GM12878 (cell line): ENCODE measurements at regions not wholly inside any gene's neighbourhood (a gene's known extent, or its start where the extent isn't known, plus 50 kb on each side); places are given as distances from the start of the nearest gene placed in this dataset.

Source experiments
- ATAC-seq: fragments of 200-7000 bp; cut with Tn5 transposase; 3 replicates; pipeline ENCODE4 v1.9.1; 2020; ENCODE audit warnings: mild to moderate bottlenecking, moderate library complexity
- BruUV-seq: library from RNA; stranded (reverse); fragments of 400-500 nt; replicated peaks from 2 replicates; lab custom pipeline; 2021; lab: Mats Ljungman, UMichigan
- CTCF ChIA-PET: fragments of 300-600 bp; sonication (Branson Sonifier 250); formaldehyde crosslinking; extraction: SDS; loops from one replicate; lab custom pipeline; 2021; ENCODE audit warnings: inconsistent platforms; lab: Yijun Ruan, JAX
- POLR2A ChIA-PET: fragments of 350-600 bp; formaldehyde crosslinking; extraction: SDS; loops from one replicate; lab custom pipeline; 2021; ENCODE audit warnings: inconsistent platforms; lab: Charles Lee
- RAD21 ChIA-PET: fragments of 300-600 bp; sonication (Branson Sonifier 250); formaldehyde crosslinking; loops from one replicate; lab custom pipeline; 2023; ENCODE audit warnings: antibody characterized with exemption; ENCODE audit not compliant: unreplicated experiment; lab: Charles Lee
- SMC1A ChIA-PET: fragments of 300-600 bp; sonication (Branson Sonifier 250); formaldehyde crosslinking; loops from one replicate; lab custom pipeline; 2023; ENCODE audit not compliant: unreplicated experiment, uncharacterized antibody; lab: Charles Lee
- DNase-seq: peaks from one replicate; pipeline ENCODE4 v3.0.0-alpha.2; 2011; ENCODE audit warnings: low read depth, low spot score
- FAIRE-seq: peaks from 3 replicates; lab custom pipeline; 2011; peaks lifted over from hg19 to GRCh38; lab: Jason Lieb, UNC
- H2AFZ ChIP-seq: 2 replicates; pipeline ENCODE4 v1.6.0; 2011; ENCODE audit warnings: low read depth, low read length, control low read depth; ENCODE audit not compliant: control insufficient read depth
- H3K27ac ChIP-seq: 2 replicates; pipeline ENCODE4 v1.5.1; 2011; ENCODE audit warnings: control low read depth; ENCODE audit not compliant: control insufficient read depth, insufficient read depth
- H3K27me3 ChIP-seq, 2 experiments: replicated peaks in 1 of 2; 2 replicates each; pipeline versions ENCODE4 v1.6.0 to v1.6.1; 2011; ENCODE audit warnings: low read length in 1 of 2; ENCODE audit not compliant: control insufficient read depth in 2 of 2, insufficient read depth in 2 of 2
- H3K36me3 ChIP-seq, 2 experiments: 2 replicates each; pipeline ENCODE4 v1.5.1; 2011; ENCODE audit warnings: low read length in 1 of 2; ENCODE audit not compliant: control insufficient read depth in 2 of 2, insufficient read depth in 2 of 2
- H3K4me1 ChIP-seq: 2 replicates; pipeline ENCODE4 v1.6.1; 2011; ENCODE audit warnings: mild to moderate bottlenecking, low read length, moderate library complexity, mixed read lengths; ENCODE audit not compliant: control insufficient read depth, insufficient read depth
- H3K4me2 ChIP-seq: 2 replicates; pipeline ENCODE4 v1.6.0; 2011; ENCODE audit warnings: control low read depth; ENCODE audit not compliant: control insufficient read depth, insufficient read depth
- H3K4me3 ChIP-seq: fragments of 200-600 bp; sonication (generic); 2 replicates; pipeline ENCODE4 v1.5.1; 2016
- H3K79me2 ChIP-seq: 2 replicates; pipeline ENCODE4 v1.6.0; 2011; ENCODE audit warnings: low read length; ENCODE audit not compliant: control insufficient read depth, insufficient read depth
- H3K9ac ChIP-seq: 2 replicates; pipeline ENCODE4 v1.8.0; 2011; ENCODE audit warnings: low read length, control low read depth, mixed read lengths; ENCODE audit not compliant: control insufficient read depth, insufficient read depth
- H3K9me3 ChIP-seq: replicated peaks from 3 replicates; pipeline ENCODE4 v1.5.1; 2011; ENCODE audit warnings: mild to moderate bottlenecking, low read length; ENCODE audit not compliant: control insufficient read depth, insufficient read depth
- H4K20me1 ChIP-seq: 2 replicates; pipeline ENCODE4 v1.6.0; 2011; ENCODE audit not compliant: control insufficient read depth, insufficient read depth
- BMI1 ChIP-seq: fragments of 450-650 bp; IDR thresholded peaks from 2 replicates; pipeline ENCODE4 v1.6.1; 2016; ENCODE audit warnings: mild to moderate bottlenecking, moderate library complexity, borderline replicate concordance
- DPF2 ChIP-seq: fragments of 450-650 bp; IDR thresholded peaks from 2 replicates; pipeline ENCODE4 v1.6.1; 2017; ENCODE audit warnings: mild to moderate bottlenecking
- GABPA ChIP-seq: IDR thresholded peaks from 2 replicates; pipeline ENCODE4 v1.6.1; 2014; ENCODE audit warnings: antibody characterized with exemption, low read depth, mild to moderate bottlenecking, inconsistent platforms
- POU2F2 ChIP-seq: IDR thresholded peaks from 3 replicates; pipeline ENCODE4 v1.6.1; 2011; ENCODE audit warnings: low read depth, mild to moderate bottlenecking, low read length, borderline replicate concordance
- RFX5 ChIP-seq: IDR thresholded peaks from 2 replicates; pipeline ENCODE4 v1.6.1; 2011; ENCODE audit warnings: low read depth, low read length, improper control_type of control experiment
- TCF7 ChIP-seq: IDR thresholded peaks from 2 replicates; pipeline ENCODE4 v1.6.1; 2014; ENCODE audit warnings: antibody characterized with exemption, borderline replicate concordance
- WGBS: methylation state at CpG from one replicate; pipeline ENCODE4 v1.1.6; 2016; ENCODE audit warnings: low lambda C conversion rate; ENCODE audit not compliant: insufficient replicate concordance, insufficient coverage; ENCODE audit errors: missing lambda C conversion rate; 5-methylcytosine and 5-hydroxymethylcytosine counted together
- in situ Hi-C: fragments of 300-500 bp; cut with MboI; formaldehyde crosslinking; loops from 9 replicates; pipeline ENCODE4 v1.14.3; 2018; ENCODE audit warnings: mixed read lengths
- intact Hi-C: fragments of 100-400 bp; cut with micrococcal nuclease; formaldehyde crosslinking; loops from one replicate; pipeline ENCODE4 v1.14.2; 2022; ENCODE audit not compliant: unreplicated experiment
- TF ChIP-seq, protein P1 (sequence below): fragments of 450-650 bp; IDR thresholded peaks from 2 replicates; pipeline ENCODE4 v1.6.1; 2014; ENCODE audit warnings: mild to moderate bottlenecking
- TF ChIP-seq, protein P2 (sequence below): fragments of 450-650 bp; IDR thresholded peaks from 2 replicates; pipeline ENCODE4 v1.6.1; 2017; ENCODE audit warnings: mild to moderate bottlenecking
- TF ChIP-seq, protein P3 (sequence below): fragments of 450-650 bp; IDR thresholded peaks from 2 replicates; pipeline ENCODE4 v1.6.1; 2017; ENCODE audit warnings: borderline replicate concordance

DNA sequence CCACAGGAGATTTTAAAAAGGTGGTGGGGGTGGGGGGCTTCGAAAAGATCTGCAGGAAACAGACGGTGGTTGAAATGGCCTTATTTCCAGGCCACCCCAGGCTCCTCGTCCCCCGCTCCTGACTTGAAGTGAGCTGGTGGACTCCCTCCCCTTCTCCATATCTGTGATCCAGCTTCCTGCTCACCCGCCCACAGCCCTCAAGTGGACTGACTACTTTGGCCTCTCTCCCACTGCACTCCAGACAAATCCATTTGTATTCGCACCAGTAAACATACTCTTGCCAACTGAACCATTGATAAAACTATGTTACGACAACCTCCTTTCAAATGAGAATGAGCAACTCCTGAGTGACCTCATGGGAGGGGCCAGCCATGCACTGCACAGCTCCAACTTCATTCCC lies 259.5 kb downstream of the COL4A1 start (continued):
- TF ChIP-seq, protein P1, sequence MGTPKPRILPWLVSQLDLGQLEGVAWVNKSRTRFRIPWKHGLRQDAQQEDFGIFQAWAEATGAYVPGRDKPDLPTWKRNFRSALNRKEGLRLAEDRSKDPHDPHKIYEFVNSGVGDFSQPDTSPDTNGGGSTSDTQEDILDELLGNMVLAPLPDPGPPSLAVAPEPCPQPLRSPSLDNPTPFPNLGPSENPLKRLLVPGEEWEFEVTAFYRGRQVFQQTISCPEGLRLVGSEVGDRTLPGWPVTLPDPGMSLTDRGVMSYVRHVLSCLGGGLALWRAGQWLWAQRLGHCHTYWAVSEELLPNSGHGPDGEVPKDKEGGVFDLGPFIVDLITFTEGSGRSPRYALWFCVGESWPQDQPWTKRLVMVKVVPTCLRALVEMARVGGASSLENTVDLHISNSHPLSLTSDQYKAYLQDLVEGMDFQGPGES = no peak
- no peak for TF ChIP-seq BMI1

DNA sequence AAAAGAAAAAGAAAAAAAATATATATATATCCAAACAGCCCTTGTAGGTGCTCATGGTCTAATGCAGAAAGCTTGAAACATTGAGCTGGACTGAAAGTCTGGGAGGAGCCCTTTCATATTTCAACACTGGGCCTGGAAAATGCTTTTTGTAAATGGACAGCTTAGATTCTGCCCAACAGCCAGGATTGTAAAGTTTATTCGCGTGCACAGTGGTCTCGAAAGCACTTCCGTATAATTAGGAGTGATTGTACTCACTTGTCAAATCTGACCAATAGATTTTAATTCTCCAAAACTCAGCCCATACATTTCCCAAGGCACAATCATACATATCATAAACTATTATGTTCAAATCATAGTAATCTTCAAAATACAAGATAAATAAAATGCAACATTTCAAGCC lies 260.1 kb downstream of the COL4A1 start:
- SMC1A ChIA-PET = no interaction called here
- CTCF ChIA-PET = no interaction called here
- in situ Hi-C loops = no loop called here
- no TSS peak for BruUV-seq
- Histone ChIP-seq H2AFZ (no peak overlapping the region), H3K9me3 (no peaks in the 10 kb centered on the region), H3K4me2 (no peak overlapping the region), H3K27ac (no peak overlapping the region), H4K20me1 (no peaks in the 10 kb centered on the region), H3K4me3 (no peak overlapping the region), H3K4me1 (no peaks in the 10 kb centered on the region), H3K9ac (no peak overlapping the region), H3K79me2 (no peaks in the 10 kb centered on the region), H3K36me3 (no peaks in the 10 kb centered on the region), H3K27me3 (no peaks in the 10 kb centered on the region)
- POLR2A ChIA-PET = no interaction called here
- TF ChIP-seq, protein P2, sequence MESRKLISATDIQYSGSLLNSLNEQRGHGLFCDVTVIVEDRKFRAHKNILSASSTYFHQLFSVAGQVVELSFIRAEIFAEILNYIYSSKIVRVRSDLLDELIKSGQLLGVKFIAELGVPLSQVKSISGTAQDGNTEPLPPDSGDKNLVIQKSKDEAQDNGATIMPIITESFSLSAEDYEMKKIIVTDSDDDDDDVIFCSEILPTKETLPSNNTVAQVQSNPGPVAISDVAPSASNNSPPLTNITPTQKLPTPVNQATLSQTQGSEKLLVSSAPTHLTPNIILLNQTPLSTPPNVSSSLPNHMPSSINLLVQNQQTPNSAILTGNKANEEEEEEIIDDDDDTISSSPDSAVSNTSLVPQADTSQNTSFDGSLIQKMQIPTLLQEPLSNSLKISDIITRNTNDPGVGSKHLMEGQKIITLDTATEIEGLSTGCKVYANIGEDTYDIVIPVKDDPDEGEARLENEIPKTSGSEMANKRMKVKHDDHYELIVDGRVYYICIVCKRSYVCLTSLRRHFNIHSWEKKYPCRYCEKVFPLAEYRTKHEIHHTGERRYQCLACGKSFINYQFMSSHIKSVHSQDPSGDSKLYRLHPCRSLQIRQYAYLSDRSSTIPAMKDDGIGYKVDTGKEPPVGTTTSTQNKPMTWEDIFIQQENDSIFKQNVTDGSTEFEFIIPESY = no peak
- TF ChIP-seq POU2F2 (no peak), RFX5 (no peak), GABPA (no peak), TCF7 (no peak), DPF2 (no peak)
- TF ChIP-seq, protein P3, sequence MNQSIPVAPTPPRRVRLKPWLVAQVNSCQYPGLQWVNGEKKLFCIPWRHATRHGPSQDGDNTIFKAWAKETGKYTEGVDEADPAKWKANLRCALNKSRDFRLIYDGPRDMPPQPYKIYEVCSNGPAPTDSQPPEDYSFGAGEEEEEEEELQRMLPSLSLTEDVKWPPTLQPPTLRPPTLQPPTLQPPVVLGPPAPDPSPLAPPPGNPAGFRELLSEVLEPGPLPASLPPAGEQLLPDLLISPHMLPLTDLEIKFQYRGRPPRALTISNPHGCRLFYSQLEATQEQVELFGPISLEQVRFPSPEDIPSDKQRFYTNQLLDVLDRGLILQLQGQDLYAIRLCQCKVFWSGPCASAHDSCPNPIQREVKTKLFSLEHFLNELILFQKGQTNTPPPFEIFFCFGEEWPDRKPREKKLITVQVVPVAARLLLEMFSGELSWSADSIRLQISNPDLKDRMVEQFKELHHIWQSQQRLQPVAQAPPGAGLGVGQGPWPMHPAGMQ = no peak
- ATAC-seq = no peak
- no peak for FAIRE-seq
- intact Hi-C loops = no loop called here
- DNase-seq = no peak
- RAD21 ChIA-PET = no interaction called here
- 54% methylated on average over 4 of the region's 4 CpGs for WGBS
